ENCODE measurements at regions not wholly inside any gene's neighbourhood (a gene's known extent, or its start where the extent isn't known, plus 50 kb on each side); places are given as distances from the start of the nearest gene placed in this dataset.

GRCh38 chr15:49715701-49716100 is 94.9 kb downstream of the DTWD1 start:
- no peaks in the 10 kb centered on the region for H3F3A ChIP-seq (ENCODE audit: insufficient read depth, low read depth)
- no peaks in the 10 kb centered on the region for H3K9me3 ChIP-seq (ENCODE audit: insufficient read depth, low read depth)
- intact Hi-C loops (cut with micrococcal nuclease; ENCODE audit: unreplicated experiment) = no loop called here
- CTCF ChIA-PET = no interaction called here
- TF ChIP-seq EZH2 (IDR thresholded peaks at IDR 0.05; ENCODE audit: low read depth) (no peak), CTCF (conservative IDR thresholded peaks at IDR 0.05) (no peak)
- no peaks in the 10 kb centered on the region for H3K79me2 ChIP-seq (ENCODE audit: low read depth)
- no peaks in the 10 kb centered on the region for H4K20me1 ChIP-seq (ENCODE audit: insufficient read depth)
- no peak overlapping the region for H3K4me2 ChIP-seq
- H3K27ac ChIP-seq = no peak overlapping the region
- POLR2A ChIA-PET (ENCODE audit: unreplicated experiment) = no interaction called here
- no peak overlapping the region for H3K4me3 ChIP-seq
- DNase-seq = no peak
- BruUV-seq (replicated peaks) = no TSS peak
- no peak overlapping the region for H2AFZ ChIP-seq
- H3K36me3 ChIP-seq (ENCODE audit: low read depth) = no peaks in the 10 kb centered on the region
- no peaks in the 10 kb centered on the region for H3K9me2 ChIP-seq (ENCODE audit: insufficient read depth)
- no peaks in the 10 kb centered on the region for H3K27me3 ChIP-seq (ENCODE audit: insufficient read depth, low read depth)
- H3K4me1 ChIP-seq (replicated peaks; ENCODE audit: insufficient read depth) = no peaks in the 10 kb centered on the region

GRCh38 chr15:49718234-49718633 is 97.4 kb downstream of the DTWD1 start:
- ChIA-PET CTCF (no interaction called here), POLR2A (ENCODE audit: unreplicated experiment) (no interaction called here)
- intact Hi-C loops (cut with micrococcal nuclease; ENCODE audit: unreplicated experiment) = no loop called here
- Histone ChIP-seq H3K4me1 (replicated peaks; ENCODE audit: insufficient read depth) (no peaks in the 10 kb centered on the region), H3K36me3 (ENCODE audit: low read depth) (no peaks in the 10 kb centered on the region), H3K27me3 (ENCODE audit: insufficient read depth, low read depth) (no peaks in the 10 kb centered on the region), H4K20me1 (ENCODE audit: insufficient read depth) (no peaks in the 10 kb centered on the region), H3K79me2 (ENCODE audit: low read depth) (no peaks in the 10 kb centered on the region), H3K4me2 (no peak overlapping the region), H3K9me3 (ENCODE audit: insufficient read depth, low read depth) (no peaks in the 10 kb centered on the region), H3F3A (ENCODE audit: insufficient read depth, low read depth) (no peaks in the 10 kb centered on the region), H3K27ac (no peak overlapping the region), H3K9me2 (ENCODE audit: insufficient read depth) (no peaks in the 10 kb centered on the region), H3K4me3 (no peak overlapping the region), H2AFZ (no peak overlapping the region)
- no peak for DNase-seq
- no TSS peak for BruUV-seq (replicated peaks)
- TF ChIP-seq CTCF (conservative IDR thresholded peaks at IDR 0.05) (no peak), EZH2 (IDR thresholded peaks at IDR 0.05; ENCODE audit: low read depth) (no peak)

GRCh38 chr15:49718846-49719245 is 98.0 kb downstream of the DTWD1 start:
- Histone ChIP-seq H3K27ac (no peak overlapping the region), H3K4me1 (replicated peaks; ENCODE audit: insufficient read depth) (no peaks in the 10 kb centered on the region), H3K9me3 (ENCODE audit: insufficient read depth, low read depth) (no peaks in the 10 kb centered on the region), H4K20me1 (ENCODE audit: insufficient read depth) (no peaks in the 10 kb centered on the region), H3F3A (ENCODE audit: insufficient read depth, low read depth) (no peaks in the 10 kb centered on the region), H2AFZ (no peak overlapping the region), H3K27me3 (ENCODE audit: insufficient read depth, low read depth) (no peaks in the 10 kb centered on the region), H3K79me2 (ENCODE audit: low read depth) (no peaks in the 10 kb centered on the region), H3K4me3 (no peak overlapping the region), H3K4me2 (no peak overlapping the region), H3K36me3 (ENCODE audit: low read depth) (no peaks in the 10 kb centered on the region), H3K9me2 (ENCODE audit: insufficient read depth) (no peaks in the 10 kb centered on the region)
- TF ChIP-seq EZH2 (IDR thresholded peaks at IDR 0.05; ENCODE audit: low read depth) = no peak
- no peak for TF ChIP-seq CTCF (conservative IDR thresholded peaks at IDR 0.05)
- intact Hi-C loops (cut with micrococcal nuclease; ENCODE audit: unreplicated experiment) = no loop called here
- DNase-seq = no peak
- ChIA-PET POLR2A (ENCODE audit: unreplicated experiment) (no interaction called here), CTCF (no interaction called here)
- BruUV-seq (replicated peaks) = no TSS peak
